SK-N-SH (cell line): ENCODE measurements at regions not wholly inside any gene's neighbourhood (a gene's known extent, or its start where the extent isn't known, plus 50 kb on each side); places are given as distances from the start of the nearest gene placed in this dataset.

Source experiments
- CTCF ChIA-PET: fragments of 300-600, 350-600 bp; formaldehyde crosslinking; extraction: SDS; loops from one replicate; lab custom pipeline; 2021; lab: Yijun Ruan, JAX
- POLR2A ChIA-PET: fragments of 350-600 bp; sonication (Branson Sonifier 250); formaldehyde crosslinking; extraction: SDS; loops from one replicate; lab custom pipeline; 2020; ENCODE audit warnings: antibody characterized with exemption, inconsistent platforms; lab: Yijun Ruan, JAX
- DNase-seq: peaks from one replicate; pipeline ENCODE4 v3.0.0; 2012
- H2AFZ ChIP-seq: fragments of 200-600 bp; sonication (generic); 2 replicates; pipeline ENCODE4 v1.8.1; 2016; ENCODE audit warnings: antibody characterized with exemption, mild to moderate bottlenecking, low read depth
- H3F3A ChIP-seq: fragments of 200-600 bp; sonication (generic); replicated peaks from 2 replicates; pipeline ENCODE3; 2016; ENCODE audit warnings: antibody characterized with exemption, mild to moderate bottlenecking; ENCODE audit not compliant: insufficient read depth
- H3K27ac ChIP-seq, 2 experiments: fragments of 200-500 bp in 1 of 2; fragments of 200-600 bp in 1 of 2; sonication (Bioruptor generic) in 1 of 2; sonication (generic), shearing (Covaris generic) in 1 of 2; 2 replicates each; pipeline versions ENCODE4 v1.5.1 to v1.6.1; 2014 to 2016; ENCODE audit warnings: low read depth in 2 of 2, inconsistent platforms in 1 of 2, low read length in 1 of 2, mild to moderate bottlenecking in 1 of 2, mixed read lengths in 1 of 2
- H3K27me3 ChIP-seq: fragments of 200-600 bp; sonication (generic), shearing (Covaris generic); 2 replicates; pipeline ENCODE4 v1.6.1; 2016; ENCODE audit warnings: mixed run types; ENCODE audit not compliant: insufficient read depth
- H3K36me3 ChIP-seq, 2 experiments: fragments of 200-500 bp in 1 of 2; fragments of 200-600 bp in 1 of 2; sonication (Bioruptor generic) in 1 of 2; sonication (generic) in 1 of 2; replicated peaks in 1 of 2; 2 replicates each; pipeline versions ENCODE3 to v1.5.1; 2014 to 2016; ENCODE audit warnings: low read length in 1 of 2, mild to moderate bottlenecking in 1 of 2; ENCODE audit not compliant: insufficient read depth in 2 of 2, control insufficient read depth in 1 of 2
- H3K4me1 ChIP-seq, 2 experiments: fragments of 200-500 bp in 1 of 2; fragments of 200-600 bp in 1 of 2; sonication (Bioruptor generic) in 1 of 2; sonication (generic), shearing (Covaris generic) in 1 of 2; 2 replicates each; pipeline versions ENCODE4 v1.5.1 to v1.6.1; 2014 to 2016; ENCODE audit warnings: low read depth in 1 of 2, low read length in 1 of 2, mixed run types in 1 of 2; ENCODE audit not compliant: insufficient read depth in 2 of 2, control insufficient read depth in 1 of 2
- H3K4me2 ChIP-seq: fragments of 200-600 bp; sonication (generic), shearing (Covaris generic); 2 replicates; pipeline ENCODE4 v1.6.1; 2017; ENCODE audit warnings: mixed run types
- H3K4me3 ChIP-seq, 2 experiments: fragments of 200-500 bp in 1 of 2; fragments of 200-600 bp in 1 of 2; sonication (Bioruptor generic) in 1 of 2; sonication (generic), shearing (Covaris generic) in 1 of 2; 2 replicates each; pipeline versions ENCODE4 v1.5.1 to v1.8.1; 2014 to 2016; ENCODE audit warnings: low read depth in 2 of 2, inconsistent platforms in 1 of 2, low read length in 1 of 2, mild to moderate bottlenecking in 1 of 2, mixed read lengths in 1 of 2, moderate library complexity in 1 of 2
- H3K79me2 ChIP-seq: fragments of 200-600 bp; sonication (generic); 2 replicates; pipeline ENCODE4 v1.8.1; 2017; ENCODE audit warnings: mild to moderate bottlenecking; ENCODE audit not compliant: insufficient read depth
- H3K9ac ChIP-seq: fragments of 200-600 bp; sonication (generic); 2 replicates; pipeline ENCODE4 v1.6.1; 2017; ENCODE audit warnings: mixed run types
- H3K9me2 ChIP-seq: fragments of 200-600 bp; sonication (generic); 2 replicates; pipeline ENCODE4 v1.6.1; 2017; ENCODE audit warnings: mixed run types
- H3K9me3 ChIP-seq: fragments of 200-600 bp; sonication (generic); 2 replicates; pipeline ENCODE4 v1.6.1; 2017; ENCODE audit warnings: mixed run types, mild to moderate bottlenecking, moderate library complexity
- H4K20me1 ChIP-seq: fragments of 200-600 bp; sonication (generic); 2 replicates; pipeline ENCODE4 v1.6.1; 2017; ENCODE audit warnings: mild to moderate bottlenecking, mixed run types; ENCODE audit not compliant: insufficient read depth
- CHD2 ChIP-seq: fragments of 150-350 bp; IDR thresholded peaks from 2 replicates; pipeline ENCODE4 v1.6.1; 2018; ENCODE audit warnings: low read length; ENCODE audit not compliant: partially characterized antibody
- CTCF ChIP-seq: fragments of 200-600 bp; sonication (generic); IDR thresholded peaks from 2 replicates; pipeline ENCODE4 v1.6.1; 2017; ENCODE audit warnings: antibody characterized with exemption, mild to moderate bottlenecking, moderate library complexity
- EP300 ChIP-seq, 2 experiments: IDR thresholded peaks; 2 replicates each; pipeline versions ENCODE4 v1.4.0 to v1.6.1; 2012; ENCODE audit warnings: borderline replicate concordance in 1 of 2, low read depth in 1 of 2, low read length in 1 of 2
- EZH2phosphoT487 ChIP-seq: fragments of 200-600 bp; sonication (generic); IDR thresholded peaks from 2 replicates; pipeline ENCODE4 v1.6.1; 2017; ENCODE audit warnings: low read depth, mixed run types, mild to moderate bottlenecking, antibody characterized with exemption, moderate library complexity, borderline replicate concordance
- FOSL2 ChIP-seq: IDR thresholded peaks from 2 replicates; pipeline ENCODE4 v1.4.0; 2012; ENCODE audit warnings: low read depth, mild to moderate bottlenecking, moderate library complexity, borderline replicate concordance
- FOXM1 ChIP-seq: IDR thresholded peaks from 2 replicates; pipeline ENCODE4 v1.4.0; 2012; ENCODE audit warnings: low read depth, mild to moderate bottlenecking
- GABPA ChIP-seq: IDR thresholded peaks from 2 replicates; pipeline ENCODE4 v1.4.0; 2012; ENCODE audit warnings: low read depth, mild to moderate bottlenecking
- GATA2 ChIP-seq: sonication (generic); formaldehyde crosslinking; IDR thresholded peaks from 2 replicates; pipeline ENCODE4 v1.5.0; 2020; ENCODE audit warnings: mild to moderate bottlenecking, missing genetic modification reagents
- MAX ChIP-seq: IDR thresholded peaks from 2 replicates; pipeline ENCODE4 v1.4.0; 2012; ENCODE audit warnings: low read depth
- MXI1 ChIP-seq: IDR thresholded peaks from 2 replicates; pipeline ENCODE4 v1.6.1; 2012; ENCODE audit warnings: mild to moderate bottlenecking, low read depth, low read length, improper control_type of control experiment
- NFIC ChIP-seq: IDR thresholded peaks from 2 replicates; pipeline ENCODE4 v1.4.0; 2012; ENCODE audit warnings: borderline replicate concordance
- PBX3 ChIP-seq: IDR thresholded peaks from 2 replicates; pipeline ENCODE4; 2012
- POLR2AphosphoS5 ChIP-seq: IDR thresholded peaks from 2 replicates; pipeline ENCODE4 v1.6.1; 2012; ENCODE audit warnings: low read depth, low read length
- RAD21 ChIP-seq: IDR thresholded peaks from 2 replicates; pipeline ENCODE4 v1.6.1; 2012; ENCODE audit warnings: mild to moderate bottlenecking, low read length
- RCOR1 ChIP-seq: fragments of 150-350 bp; IDR thresholded peaks from 2 replicates; pipeline ENCODE4 v1.6.1; 2017; ENCODE audit warnings: antibody characterized with exemption, low read length
- REST ChIP-seq: IDR thresholded peaks from 2 replicates; pipeline ENCODE4 v1.6.1; 2012; ENCODE audit warnings: mild to moderate bottlenecking, low read depth, low read length, moderate library complexity
- RFX5 ChIP-seq: IDR thresholded peaks from 2 replicates; pipeline ENCODE4 v1.6.1; 2012; ENCODE audit warnings: mild to moderate bottlenecking, improper control_type of control experiment, low read length
- SMC3 ChIP-seq: IDR thresholded peaks from 2 replicates; pipeline ENCODE4 v1.6.1; 2012; ENCODE audit warnings: low read depth, low read length, improper control_type of control experiment
- TAF1 ChIP-seq: IDR thresholded peaks from 2 replicates; pipeline ENCODE4 v1.6.1; 2012; ENCODE audit warnings: low read depth, mild to moderate bottlenecking, low read length, moderate library complexity, borderline replicate concordance
- TCF12 ChIP-seq: IDR thresholded peaks from 2 replicates; pipeline ENCODE4 v1.4.0; 2012
- TEAD4 ChIP-seq: IDR thresholded peaks from 2 replicates; pipeline ENCODE4 v1.4.0; 2012; ENCODE audit warnings: mild to moderate bottlenecking, borderline replicate concordance; ENCODE audit not compliant: insufficient read depth
- USF2 ChIP-seq: fragments of 150-350 bp; IDR thresholded peaks from 2 replicates; pipeline ENCODE4 v1.6.1; 2017; ENCODE audit warnings: antibody characterized with exemption, low read length, low read depth, borderline replicate concordance
- YY1 ChIP-seq: IDR thresholded peaks from 2 replicates; pipeline ENCODE4 v1.4.0; 2012; ENCODE audit warnings: low read depth, mild to moderate bottlenecking
- ZBTB33 ChIP-seq: IDR thresholded peaks from 2 replicates; pipeline ENCODE4 v1.4.0; 2012; ENCODE audit warnings: low read depth, borderline replicate concordance
- WGBS: methylation state at CpG from one replicate; pipeline ENCODE4 v1.1.6; 2017; ENCODE audit warnings: low lambda C conversion rate; 5-methylcytosine and 5-hydroxymethylcytosine counted together

GRCh38 chr10:120641695-120642094 lies 184.7 kb downstream of the PLPP4 start:
- no peak overlapping the region for H3K9ac ChIP-seq
- no peak overlapping the region for H2AFZ ChIP-seq
- no peak overlapping the region for H3K27ac ChIP-seq
- H4K20me1 ChIP-seq = no peaks in the 10 kb centered on the region
- ChIA-PET POLR2A (no interaction called here), CTCF (interaction anchor here (1.1 kb wide), 1 partner anchor 11 kb away, joined by 3 read pairs; no protein-coding TSS in a partner anchor)
- H3K36me3 ChIP-seq = peaks cover 0 to 3% of the 10 kb centered on the region in 2 experiments
- H3K9me2 ChIP-seq = no peaks in the 10 kb centered on the region
- WGBS = 32% methylated on average over 1 of the region's 1 CpG
- H3K4me1 ChIP-seq = peaks cover 0 to 18% of the 10 kb centered on the region in 2 experiments; a peak in 2 of 4 replicates
- no peaks in the 10 kb centered on the region for H3K9me3 ChIP-seq
- H3F3A ChIP-seq = no peaks in the 10 kb centered on the region
- no peaks in the 10 kb centered on the region for H3K27me3 ChIP-seq
- H3K79me2 ChIP-seq = no peaks in the 10 kb centered on the region
- H3K4me2 ChIP-seq = no peak overlapping the region
- H3K4me3 ChIP-seq = no peak overlapping the region
- DNase-seq = peak; percentile 44
- no peak for TF ChIP-seq MXI1
- no peak for TF ChIP-seq SMC3
- no peak for TF ChIP-seq USF2
- TF ChIP-seq EP300 (IDR thresholded peaks at IDR 0.05; ENCODE audit: borderline replicate concordance in 1 of 2, low read depth in 1 of 2, low read length in 1 of 2) = 0 out of 4 replicates have a peak, but pooled peaks of 1 of the 2 experiments have one; percentile 52
- no peak for TF ChIP-seq POLR2AphosphoS5
- TF ChIP-seq TEAD4 = no peak
- TF ChIP-seq REST = no peak
- TF ChIP-seq EZH2phosphoT487 = no peak
- TF ChIP-seq TAF1 = no peak
- TF ChIP-seq YY1 = no peak
- no peak for TF ChIP-seq MAX
- TF ChIP-seq GATA2 (CRISPR knock-in tag) = peak; percentile 52
- no peak for TF ChIP-seq RAD21
- TF ChIP-seq NFIC = no peak
- TF ChIP-seq GABPA = no peak
- no peak for TF ChIP-seq FOXM1
- no peak for TF ChIP-seq CTCF
- TF ChIP-seq CHD2 = peak; percentile 35
- TF ChIP-seq PBX3 = no peak
- no peak for TF ChIP-seq TCF12
- peak; percentile 79; the same call in 1 of the 2 replicates for TF ChIP-seq RCOR1
- TF ChIP-seq ZBTB33 = no peak
- no peak for TF ChIP-seq FOSL2
- no peak for TF ChIP-seq RFX5
